DMS53 (cell line): ENCODE measurements at regions not wholly inside any gene's neighbourhood (a gene's known extent, or its start where the extent isn't known, plus 50 kb on each side); places are given as distances from the start of the nearest gene placed in this dataset.
A peak's percentile ranks its signal among the peaks of the same experiment; 100 is the strongest.

ENCODE experiments used
- DNase-seq: peaks from one replicate; lab custom pipeline; 2025; lab: John Stamatoyannopoulos, UW

DNA sequence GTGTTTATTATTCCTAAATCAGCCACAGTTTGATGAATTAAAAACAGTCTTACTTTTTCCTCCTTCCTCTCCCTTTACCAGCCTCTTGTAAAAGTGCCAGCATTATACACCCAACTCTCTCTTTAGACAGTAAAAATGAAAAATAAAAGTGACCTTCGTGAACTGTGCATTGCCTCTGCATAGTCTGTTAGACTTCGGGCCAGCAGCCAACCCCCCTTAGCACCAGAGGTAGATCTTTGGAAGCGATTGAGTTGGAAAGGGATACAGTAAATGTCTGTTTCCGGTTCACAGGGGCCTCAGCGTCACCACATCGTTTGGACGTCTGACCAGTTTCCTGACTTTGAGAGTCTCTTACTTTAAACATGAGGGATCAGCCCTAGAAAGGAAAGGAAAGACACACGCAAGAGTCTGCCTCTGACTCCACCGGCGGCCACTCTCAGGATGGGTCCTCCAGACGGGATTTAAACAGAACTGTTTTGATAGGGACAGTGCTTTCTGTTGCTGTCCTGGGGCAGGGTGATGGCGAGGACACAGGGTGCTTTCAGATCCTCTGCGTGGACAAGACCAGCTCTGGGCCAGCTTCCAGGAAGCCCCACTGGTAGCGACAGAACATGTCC lies 206.6 kb upstream of the PREP start:
- peak; percentile 18 for DNase-seq

DNA sequence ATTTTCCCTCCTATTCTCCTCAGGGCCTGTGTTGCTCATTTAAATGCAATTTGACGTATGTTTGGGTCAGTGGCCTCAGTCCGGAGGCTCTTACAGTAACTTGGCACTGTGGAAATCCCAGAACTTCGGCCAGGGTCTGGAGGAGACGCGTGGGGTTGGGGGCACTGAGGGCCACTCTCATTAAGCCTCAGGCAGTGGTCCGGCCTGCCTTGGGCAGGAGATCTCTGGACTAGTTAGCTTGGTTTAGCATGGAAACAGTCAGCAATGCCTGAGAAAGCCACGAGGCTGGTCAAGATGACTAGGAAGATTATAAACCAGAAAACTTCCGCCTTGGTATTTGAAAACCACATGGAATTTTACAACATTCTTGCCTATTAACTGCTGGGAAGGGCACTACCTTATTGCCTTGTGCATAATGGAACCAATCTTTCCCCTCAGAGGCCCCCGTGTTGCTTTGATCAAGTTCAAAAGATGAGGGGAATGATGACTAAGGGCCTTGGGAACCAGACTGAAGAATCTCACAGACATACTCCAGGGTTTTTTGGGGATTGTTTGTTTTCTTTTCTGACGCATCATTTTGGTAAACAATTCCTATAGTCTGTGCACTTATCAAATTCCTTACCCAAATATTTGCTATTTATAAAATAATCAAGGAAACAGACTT lies 206.0 kb upstream of the PREP start:
- peak; percentile 35 for DNase-seq

DNA sequence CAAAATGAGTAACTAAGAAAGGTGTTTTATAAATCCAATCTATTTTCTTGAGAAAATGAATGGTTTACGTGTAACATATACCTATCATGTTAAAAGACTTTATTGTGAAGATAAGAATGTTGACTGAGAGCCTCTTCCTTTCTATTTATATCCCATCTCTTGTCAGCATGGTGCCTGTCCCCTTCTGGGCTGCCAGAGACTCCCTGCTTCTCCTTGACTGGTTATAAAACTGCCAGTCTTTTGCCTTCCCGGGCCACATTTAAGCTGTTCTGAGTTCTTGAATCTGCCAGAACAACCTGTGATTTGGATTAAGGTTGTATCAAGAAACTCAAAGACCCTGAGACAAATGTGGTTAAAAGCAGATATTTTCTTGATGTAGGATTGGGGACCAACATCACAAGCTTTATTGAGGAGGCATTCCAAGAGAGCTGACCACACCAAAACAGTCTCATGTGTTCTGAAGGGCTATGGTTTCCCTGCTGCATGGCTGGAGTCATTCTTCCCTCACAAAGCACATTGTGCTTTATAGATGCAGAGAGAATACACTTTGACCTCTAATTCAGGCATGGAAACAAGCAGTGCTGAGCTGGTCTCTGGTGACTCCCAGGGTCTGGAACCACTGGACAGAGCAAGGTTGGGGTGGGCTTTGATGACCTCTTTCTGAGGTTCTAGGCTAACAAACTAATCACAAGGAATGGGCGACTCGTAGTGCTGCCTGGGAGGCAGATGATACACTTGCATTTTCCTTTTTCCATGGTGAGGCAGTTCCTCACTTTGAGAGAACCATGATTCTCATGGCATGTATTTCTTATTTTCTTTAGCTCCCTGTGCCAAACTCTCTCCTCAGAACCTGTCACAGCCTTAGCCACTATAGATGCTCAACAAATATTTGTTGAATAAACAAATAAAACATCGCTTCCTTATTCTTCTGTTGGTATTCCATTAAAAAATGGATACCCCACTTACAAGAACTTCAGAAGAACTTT lies 205.0 kb upstream of the PREP start:
- DNase-seq, result no peak

DNA sequence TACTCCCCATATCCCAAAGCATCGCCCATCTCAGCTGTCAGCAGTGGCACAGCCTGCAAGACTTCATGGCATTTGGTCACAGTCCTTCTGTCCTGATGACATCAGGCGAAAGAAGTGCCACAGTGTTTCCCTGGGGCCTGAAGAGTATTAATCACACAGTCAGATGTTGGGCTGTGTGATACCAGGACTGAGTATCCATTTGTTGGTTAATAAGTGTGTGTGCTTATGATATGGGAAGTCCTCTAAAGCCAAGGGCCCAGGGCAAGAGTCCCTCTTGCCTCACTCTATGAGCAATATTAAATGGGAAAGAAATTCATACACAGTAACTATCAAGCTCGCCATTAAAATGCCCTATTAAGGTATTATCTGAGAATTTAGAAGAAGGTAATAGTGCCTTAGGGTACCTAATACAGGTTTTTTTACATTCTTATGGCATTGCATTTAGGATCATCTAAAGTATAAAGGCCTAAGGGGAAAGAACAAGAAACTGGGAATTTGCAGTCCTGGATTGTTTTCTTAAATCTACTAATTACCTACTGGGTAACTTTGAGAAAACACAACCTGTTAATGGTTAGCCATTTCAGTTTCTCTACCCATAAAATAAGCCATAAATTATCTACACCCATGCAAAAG lies 204.1 kb upstream of the PREP start:
- DNase-seq, result no peak

DNA sequence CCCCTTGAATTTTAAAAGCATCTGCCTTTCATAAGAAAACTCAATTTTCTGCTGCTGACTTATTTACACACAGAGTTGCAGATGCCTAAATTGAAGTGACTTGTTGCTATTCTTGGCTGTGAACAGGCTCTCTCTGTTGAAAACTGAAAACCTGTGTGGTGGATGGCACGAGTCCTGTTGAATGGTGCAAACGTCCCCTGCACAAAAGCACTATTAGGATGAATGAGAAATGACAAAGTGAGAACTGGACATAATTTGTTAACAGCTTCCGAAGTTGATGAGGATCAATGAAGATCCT lies 201.7 kb upstream of the PREP start:
- DNase-seq, result no peak

DNA sequence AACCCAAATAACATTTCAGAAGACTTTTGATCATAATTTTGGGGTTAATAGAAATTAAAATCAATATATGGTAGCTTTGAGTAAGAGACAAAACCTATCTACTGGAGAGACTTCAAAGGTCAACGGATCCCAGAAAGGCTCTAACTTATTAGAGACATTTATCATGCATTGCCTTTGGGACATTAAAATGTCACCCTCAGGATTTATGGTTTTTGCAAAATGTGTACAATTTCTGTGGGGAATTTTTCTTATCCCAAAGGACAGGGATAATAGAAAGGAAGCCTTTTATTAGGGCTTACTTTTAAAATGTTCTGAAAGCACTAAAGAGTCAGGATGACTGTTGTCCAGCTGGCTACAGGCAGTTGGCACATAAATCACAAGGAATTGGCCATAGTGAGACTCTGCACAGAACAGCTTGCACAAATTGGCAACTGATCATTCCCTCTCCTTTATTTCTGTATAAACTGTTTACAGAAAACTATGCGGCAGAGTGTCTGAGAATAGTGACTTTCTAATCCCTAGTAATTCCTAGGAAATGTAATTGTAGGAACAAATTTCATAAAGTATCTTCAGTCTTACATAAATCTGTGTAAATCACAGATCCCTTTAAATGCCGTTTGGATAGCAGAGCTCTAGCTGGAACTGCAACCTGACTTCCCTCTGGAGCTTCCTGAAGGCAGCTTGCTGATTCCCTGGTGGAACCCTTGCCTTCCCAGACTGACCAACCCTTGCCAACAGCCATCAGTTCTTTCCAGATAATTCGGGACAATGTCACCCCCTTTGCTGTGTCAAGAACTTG lies 201.1 kb upstream of the PREP start:
- DNase-seq, result no peak

DNA sequence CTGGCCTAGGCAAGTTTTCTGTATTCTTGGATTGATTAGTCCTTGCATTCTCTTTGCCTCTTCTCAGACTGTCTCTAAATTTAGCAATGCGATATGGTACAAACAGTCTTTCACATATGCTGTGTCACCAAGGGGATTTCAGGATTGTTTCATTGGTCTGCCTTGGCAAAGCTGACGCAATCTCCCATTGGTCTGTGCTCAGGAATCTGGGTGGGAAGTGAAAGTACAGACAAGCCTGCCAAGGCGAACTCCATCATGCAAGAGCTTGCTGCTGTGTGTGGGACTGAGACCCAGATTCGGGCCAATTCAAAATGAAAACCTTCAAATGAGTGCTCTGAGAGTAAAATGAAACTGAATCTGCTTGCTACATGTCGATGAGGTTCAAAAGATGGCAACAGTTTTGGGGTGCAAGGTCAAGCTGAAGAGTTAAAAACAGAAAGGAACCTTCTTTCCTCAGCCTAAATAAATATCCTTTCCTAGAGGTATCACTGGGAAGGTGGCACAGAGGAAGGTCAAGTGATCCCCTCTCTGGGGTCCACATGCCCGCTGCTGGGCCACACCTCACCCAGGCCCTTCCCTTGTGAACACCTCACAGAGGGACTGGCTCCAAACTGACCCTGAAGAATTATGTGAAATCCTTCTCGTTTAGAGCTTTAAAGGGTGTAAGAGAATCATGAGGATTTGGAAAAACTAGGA lies 198.8 kb upstream of the PREP start:
- DNase-seq, result no peak

DNA sequence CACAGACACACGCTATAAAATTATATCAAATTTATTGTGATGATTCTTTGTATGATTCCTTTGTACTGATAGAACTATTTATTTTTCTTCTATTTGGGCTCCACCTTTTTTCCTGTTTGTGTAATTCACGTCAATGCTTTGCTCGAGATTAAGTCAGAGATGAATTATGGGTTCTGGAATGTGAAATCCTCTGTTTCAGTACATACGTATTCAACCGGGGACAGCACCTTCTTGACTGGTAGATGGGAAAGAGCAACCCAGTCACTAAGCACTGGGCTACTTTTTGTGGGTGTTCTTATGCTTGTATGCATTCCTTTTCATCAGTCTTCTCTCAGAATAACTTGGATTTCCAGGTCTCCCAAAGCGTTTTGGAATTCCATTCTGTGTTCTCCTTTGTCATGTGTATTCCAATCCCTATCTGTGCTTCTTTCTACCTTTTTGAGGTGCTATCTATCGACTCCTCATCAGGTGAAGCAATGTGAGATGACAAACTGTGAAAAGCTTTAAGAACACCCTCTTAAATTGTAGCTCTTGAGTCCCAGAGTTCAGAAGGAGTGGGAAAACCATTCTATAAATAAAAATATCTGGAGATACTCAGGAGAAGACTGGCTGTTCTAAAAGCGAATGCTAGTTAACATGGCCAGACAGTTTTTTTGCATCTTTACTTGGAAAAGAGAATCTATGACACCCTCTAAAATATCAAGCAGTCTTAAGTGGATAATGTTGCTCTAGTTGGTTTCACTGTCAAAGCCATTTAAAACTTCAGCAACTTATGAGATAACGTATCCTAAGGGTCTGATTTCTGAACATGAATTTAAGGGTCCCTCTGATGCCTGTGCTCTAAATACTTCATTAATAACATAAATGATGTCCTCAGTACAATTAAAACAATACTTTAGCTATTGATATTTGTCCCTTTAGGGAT lies 197.7 kb upstream of the PREP start:
- DNase-seq, result no peak

DNA sequence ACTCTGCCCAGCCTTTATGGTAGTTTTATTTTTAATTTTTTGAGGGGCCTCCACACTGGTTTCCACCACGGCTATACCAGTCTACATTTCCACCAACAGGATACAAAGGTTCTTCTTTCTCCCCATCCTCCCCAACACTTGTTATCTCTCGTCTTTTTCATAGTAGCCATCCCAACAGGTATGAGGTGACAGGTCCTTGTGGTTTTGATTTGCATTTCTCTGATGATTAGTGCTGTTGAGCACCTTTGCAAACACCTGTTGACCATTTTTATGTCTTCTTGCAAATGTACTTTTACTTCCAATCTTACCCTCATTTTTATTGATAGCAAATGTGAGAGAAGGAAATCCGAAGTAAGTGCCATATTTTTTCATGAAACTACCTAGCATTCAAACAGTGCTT lies 195.4 kb upstream of the PREP start:
- no peak for DNase-seq

DNA sequence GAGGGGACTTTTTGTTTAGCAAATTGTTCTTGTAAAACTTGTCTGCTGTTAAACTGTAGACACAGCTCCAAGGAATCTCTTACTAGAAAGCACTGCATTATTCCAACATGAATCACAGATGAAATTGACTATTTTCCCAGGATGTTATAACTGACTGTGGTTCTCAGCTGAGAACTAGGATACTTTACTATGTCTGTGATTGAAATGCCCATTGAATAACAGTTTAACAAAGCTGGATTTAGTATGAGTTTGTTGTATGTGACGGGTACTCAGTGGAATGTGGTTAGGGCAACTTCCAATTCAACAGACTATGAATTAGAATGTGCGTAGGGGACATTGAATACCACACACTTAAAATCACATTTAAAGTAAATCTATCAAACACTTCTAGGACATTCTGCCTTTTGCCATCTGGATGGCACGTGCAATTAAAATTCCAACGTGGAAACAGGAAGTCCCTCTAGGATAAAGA lies 193.4 kb upstream of the PREP start:
- DNase-seq, result no peak

DNA sequence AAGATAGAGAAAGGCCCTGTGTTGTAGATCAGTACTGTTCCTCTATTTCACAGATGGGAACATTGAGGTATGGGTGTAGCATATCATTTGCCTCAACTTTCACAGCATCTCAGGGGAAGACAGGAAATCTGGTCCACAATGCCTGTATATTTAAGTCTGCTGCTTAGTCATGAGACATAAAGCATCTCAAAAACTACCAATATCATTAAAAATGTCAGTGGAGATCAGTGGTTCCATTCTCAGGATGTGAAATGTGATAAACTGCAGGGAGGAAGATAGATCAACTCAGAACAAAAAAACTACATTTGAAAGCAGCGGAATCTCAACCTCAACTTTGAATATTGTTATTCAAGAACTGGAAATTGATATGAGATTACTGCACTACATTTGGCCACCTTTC lies 192.9 kb upstream of the PREP start:
- DNase-seq, result no peak

DNA sequence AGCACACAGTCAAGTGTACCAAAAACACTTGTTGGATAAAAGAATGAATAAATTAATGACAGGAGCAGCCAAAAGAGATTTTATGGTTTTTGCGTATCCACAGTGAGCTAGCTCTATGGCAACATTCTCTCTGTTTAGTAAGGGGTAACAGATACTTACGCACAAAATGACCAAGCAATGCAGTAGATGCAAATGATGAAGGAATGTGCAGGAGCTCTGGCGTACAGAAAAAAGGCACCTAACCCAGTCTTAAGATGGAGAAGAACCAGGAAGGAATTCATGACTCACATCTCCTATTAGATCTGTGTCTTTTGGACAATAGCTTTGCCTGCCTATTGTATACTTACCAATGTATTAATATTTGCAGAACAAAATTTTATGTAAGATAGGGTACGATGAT lies 191.9 kb upstream of the PREP start:
- no peak for DNase-seq

DNA sequence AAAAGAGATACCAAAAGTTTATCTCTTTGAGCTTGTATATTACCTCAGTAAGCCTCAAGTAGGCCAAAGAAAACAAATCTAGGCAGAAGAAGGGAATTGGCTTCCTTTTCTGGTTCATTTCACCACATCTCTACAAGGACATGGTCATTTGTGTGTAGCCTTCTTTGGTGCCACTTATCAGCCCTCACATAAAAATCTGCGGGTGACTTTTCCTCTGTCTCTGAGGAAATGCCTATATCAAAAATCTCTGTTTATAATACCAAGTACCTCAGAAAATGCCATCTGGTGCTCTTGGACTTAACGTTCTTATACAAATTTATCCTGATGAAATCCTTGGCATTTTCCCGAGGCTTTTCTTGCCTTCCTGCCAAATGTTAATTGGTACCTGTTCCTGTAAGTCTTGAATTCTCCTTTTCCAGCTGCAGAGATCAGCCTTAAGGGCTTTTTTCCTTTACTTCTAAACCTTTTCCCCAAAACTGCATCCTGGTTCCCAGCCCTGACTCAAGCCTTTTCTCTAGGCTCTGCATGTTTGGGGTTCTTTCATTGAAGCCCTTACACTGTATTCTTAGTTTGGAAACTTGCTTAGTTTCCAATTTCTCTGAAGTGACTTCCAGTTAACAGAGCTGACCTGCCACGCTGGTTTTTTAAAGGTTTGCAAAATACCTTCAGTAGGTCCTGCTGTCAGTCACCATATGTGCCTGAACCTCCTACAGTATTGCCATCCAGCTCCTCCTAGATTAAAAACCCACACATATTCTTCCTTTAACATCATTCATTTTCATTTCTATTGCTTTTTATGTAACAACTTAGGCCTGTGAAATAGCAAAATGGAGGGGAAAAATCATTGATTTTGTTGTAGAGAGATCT lies 191.2 kb upstream of the PREP start:
- DNase-seq, result no peak

DNA sequence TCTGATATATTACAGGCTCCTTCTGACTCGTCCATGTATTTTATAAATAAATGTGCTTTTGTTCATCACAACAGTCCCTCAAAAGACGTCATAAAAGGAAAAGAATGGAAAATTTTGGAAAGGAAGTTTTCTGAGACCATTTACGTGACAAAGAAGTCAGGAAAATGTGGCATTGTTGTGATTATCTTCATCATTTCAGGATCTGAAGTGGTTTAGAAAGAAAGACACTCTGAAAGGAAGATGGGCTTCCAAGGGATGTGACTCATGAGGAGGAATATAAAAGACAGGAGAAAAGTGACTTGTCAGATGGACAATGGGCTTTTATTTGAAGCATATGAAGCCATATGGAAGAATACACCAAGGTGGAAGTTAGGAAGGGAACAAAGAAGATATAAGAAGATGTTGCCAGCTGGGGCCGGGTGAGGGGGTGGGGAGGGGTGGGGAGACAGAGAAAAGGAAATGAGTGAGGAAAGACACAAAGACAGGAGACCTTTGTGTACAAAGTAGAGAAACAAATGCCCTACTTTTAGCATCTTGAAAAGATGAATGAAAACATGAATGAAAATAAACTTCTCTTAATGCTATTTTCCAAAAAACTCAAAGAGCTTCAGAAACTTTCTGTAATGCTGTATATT lies 190.3 kb upstream of the PREP start:
- no peak for DNase-seq

DNA sequence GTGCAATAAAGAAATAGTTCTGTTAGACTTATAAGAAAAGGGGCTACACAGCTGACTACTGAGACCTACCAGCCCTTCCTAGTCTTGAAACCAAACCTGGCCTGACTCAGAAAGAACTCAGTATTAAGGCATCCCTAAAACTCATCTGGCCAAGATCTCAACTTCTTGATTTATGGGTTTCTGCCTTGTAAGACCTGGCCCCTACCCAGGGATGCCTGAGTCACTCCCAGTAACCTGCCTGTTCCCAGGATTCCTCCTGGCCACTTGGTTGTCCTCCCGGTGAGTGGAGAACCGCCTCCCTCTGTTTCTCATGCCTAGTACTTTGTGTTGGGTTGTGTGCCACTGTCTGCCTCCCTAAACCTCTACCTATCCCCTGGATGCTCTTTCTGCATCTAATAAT lies 189.4 kb upstream of the PREP start:
- no peak for DNase-seq

DNA sequence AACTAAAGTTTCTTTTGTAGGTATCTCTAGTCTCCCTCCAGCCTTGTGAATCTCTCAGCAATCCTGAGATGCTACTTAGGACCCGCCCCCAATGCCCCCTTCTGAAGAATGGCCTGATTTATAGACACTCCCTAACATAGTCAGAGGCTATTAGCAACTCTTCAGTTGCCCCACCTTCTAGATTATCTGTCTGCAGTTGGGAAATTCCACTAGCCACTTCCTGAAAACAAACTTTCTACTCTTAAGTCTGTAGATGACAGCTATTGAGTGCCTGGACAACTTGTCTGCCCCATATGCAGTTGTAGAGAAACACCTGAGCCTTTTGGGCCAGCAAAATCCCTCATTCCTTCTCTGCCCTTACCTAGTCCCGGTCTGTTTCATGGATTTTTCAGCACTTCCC lies 188.2 kb upstream of the PREP start:
- DNase-seq, result no peak

DNA sequence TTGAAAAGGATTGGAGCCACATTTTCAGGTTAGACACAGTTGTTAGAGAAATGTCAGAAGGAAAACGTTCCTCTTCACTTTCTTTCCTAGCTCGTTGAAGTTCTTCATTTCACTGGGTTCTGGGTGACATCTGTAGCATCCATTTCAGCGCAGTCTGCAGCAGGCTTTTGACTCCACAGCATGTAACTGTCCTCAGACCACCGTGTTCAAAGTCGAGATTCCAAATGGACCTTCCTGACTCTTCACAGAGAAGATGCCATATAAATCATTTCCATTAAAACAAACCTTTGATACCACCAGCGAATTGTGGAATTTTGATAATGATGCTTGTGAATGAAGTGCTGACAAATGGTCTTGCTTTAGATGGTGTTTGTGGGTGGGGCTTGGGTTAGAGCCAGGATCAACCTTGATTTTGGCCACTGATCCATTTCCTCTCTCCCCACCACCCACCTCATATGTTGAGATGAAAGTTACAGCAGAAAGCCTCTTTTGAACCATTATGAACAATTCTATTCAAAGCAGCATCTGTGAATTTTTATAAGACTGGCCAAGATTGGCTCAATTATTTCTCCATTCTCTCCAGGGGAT lies 185.3 kb upstream of the PREP start:
- DNase-seq, result no peak
